ENCODE measurements at regions not wholly inside any gene's neighbourhood (a gene's known extent, or its start where the extent isn't known, plus 50 kb on each side); places are given as distances from the start of the nearest gene placed in this dataset.

DNA sequence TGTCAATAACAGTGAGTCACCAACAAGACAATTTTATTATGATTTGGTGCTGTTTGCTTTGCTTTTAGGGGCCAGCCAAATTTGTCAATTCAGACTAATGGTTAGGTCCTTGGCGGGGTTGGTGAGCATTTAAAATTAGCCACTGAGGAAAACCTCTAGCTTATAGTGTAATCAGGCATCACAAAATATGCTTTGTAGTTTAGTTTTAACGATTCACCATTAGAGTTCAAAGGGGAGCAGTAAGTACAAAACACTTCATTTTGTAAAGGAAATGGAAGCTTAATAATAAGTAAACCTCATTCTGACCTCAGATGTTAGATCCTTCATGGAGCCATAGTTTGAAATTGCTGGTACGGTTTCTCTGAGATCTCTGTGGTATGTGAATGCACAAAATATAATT is 218.4 kb upstream of the GOLIM4 start:
- no peaks in the 10 kb centered on the region for H3K27me3 ChIP-seq
- TF ChIP-seq, protein P1, sequence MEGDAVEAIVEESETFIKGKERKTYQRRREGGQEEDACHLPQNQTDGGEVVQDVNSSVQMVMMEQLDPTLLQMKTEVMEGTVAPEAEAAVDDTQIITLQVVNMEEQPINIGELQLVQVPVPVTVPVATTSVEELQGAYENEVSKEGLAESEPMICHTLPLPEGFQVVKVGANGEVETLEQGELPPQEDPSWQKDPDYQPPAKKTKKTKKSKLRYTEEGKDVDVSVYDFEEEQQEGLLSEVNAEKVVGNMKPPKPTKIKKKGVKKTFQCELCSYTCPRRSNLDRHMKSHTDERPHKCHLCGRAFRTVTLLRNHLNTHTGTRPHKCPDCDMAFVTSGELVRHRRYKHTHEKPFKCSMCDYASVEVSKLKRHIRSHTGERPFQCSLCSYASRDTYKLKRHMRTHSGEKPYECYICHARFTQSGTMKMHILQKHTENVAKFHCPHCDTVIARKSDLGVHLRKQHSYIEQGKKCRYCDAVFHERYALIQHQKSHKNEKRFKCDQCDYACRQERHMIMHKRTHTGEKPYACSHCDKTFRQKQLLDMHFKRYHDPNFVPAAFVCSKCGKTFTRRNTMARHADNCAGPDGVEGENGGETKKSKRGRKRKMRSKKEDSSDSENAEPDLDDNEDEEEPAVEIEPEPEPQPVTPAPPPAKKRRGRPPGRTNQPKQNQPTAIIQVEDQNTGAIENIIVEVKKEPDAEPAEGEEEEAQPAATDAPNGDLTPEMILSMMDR (IDR thresholded peaks at IDR 0.05): no peak
- H3K36me3 ChIP-seq: no peaks in the 10 kb centered on the region
- no peaks in the 10 kb centered on the region for H3K9me3 ChIP-seq
- H3K4me1 ChIP-seq: no peaks in the 10 kb centered on the region
- DNase-seq (ENCODE audit: low spot score): no peak
- no peak overlapping the region for H3K27ac ChIP-seq
- H3K4me3 ChIP-seq: no peak overlapping the region

DNA sequence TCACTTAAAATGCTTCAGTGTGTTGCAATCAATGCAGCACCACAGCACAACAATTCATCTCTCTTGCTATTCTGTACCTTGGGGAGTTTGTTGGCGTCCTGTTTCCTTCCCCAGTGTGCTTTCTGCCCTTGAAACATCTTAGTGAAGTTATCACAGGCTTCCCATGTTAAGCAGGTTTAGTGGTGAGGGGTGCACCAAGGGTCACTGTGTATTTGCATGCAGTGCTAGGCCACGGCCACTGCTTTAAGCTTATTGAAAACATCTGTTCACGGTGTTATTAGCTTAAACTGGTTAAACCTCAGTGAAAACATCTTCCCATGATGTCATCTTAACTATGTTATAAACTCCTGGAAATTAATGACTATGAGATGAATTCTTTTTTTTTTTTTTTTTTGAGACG is 217.3 kb upstream of the GOLIM4 start:
- Histone ChIP-seq H3K4me1 (no peaks in the 10 kb centered on the region), H3K27me3 (no peaks in the 10 kb centered on the region), H3K4me3 (no peak overlapping the region), H3K36me3 (no peaks in the 10 kb centered on the region), H3K9me3 (no peaks in the 10 kb centered on the region), H3K27ac (no peak overlapping the region)
- TF ChIP-seq, protein P1 (IDR thresholded peaks at IDR 0.05): no peak
- DNase-seq (ENCODE audit: low spot score): no peak

DNA sequence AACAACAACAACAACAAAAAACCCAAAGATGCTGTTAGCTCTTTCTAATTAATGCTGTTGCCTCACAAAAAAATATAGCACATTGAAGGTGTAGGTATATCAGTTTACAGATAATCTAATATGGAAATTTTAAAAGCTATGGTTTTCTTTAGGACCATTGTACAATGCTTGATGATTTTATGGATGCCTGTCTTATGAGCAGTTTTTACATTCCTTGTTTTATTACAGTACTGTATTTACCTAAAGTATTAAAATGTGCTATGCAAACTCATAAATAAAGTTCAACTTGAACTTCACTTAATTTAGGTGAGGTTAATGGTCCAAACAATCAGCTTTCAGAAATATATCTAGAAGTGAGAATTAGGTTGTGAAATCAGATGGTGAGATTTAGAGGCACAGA is 212.2 kb upstream of the GOLIM4 start:
- Histone ChIP-seq H3K4me3 (no peak overlapping the region), H3K4me1 (no peaks in the 10 kb centered on the region), H3K9me3 (peaks cover 0 to 6% of the 10 kb centered on the region in 2 donors), H3K27me3 (no peaks in the 10 kb centered on the region), H3K27ac (no peak overlapping the region), H3K36me3 (no peaks in the 10 kb centered on the region)
- no peak for DNase-seq (ENCODE audit: low spot score)
- TF ChIP-seq, protein P1 (IDR thresholded peaks at IDR 0.05): no peak

DNA sequence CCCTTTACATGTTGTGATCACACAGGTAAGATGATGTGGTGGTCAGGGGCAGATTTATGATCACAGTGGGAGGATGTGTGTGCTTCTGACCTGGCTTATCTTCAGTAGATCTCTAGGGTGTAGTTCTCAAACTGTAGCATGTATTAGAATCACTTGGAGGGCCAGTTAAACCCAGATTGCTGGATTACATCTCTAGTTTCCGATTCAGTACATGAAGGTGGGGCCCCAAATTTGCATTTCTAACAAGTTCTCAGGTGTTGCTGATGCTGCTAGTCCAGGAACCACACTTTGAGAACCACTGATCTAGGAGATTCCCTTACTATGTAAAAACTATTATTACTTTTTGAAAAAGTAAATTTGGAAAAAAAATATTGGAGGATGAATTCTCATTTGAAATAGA is 199.3 kb upstream of the GOLIM4 start:
- TF ChIP-seq, protein P1 (IDR thresholded peaks at IDR 0.05): no peak
- no peaks in the 10 kb centered on the region for H3K36me3 ChIP-seq
- no peak overlapping the region for H3K27ac ChIP-seq
- no peak for DNase-seq (ENCODE audit: low spot score)
- no peaks in the 10 kb centered on the region for H3K27me3 ChIP-seq
- H3K4me1 ChIP-seq: no peaks in the 10 kb centered on the region
- no peaks in the 10 kb centered on the region for H3K9me3 ChIP-seq
- H3K4me3 ChIP-seq: no peak overlapping the region

DNA sequence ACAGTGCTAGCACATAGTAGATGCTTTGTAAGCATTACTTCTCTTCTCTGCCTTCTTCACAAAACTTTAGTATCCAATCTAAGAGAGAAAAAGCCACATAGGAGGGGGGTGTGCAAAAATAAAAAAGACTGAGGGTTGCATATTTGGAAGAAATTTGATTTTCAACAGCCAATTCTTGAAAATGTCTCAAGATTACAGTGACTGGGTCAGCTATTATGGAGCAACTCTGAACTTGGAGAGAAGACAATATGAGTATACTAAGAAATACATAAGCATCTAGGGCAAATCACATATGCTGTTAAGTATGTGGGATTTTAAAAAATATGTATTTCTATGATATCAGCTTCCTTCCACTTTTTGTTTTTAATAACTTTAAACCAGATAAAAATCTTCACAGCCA is 196.6 kb upstream of the GOLIM4 start:
- no peak for DNase-seq (ENCODE audit: low spot score)
- Histone ChIP-seq H3K4me3 (no peak overlapping the region), H3K4me1 (no peaks in the 10 kb centered on the region), H3K27ac (no peak overlapping the region), H3K27me3 (no peaks in the 10 kb centered on the region), H3K9me3 (no peaks in the 10 kb centered on the region), H3K36me3 (no peaks in the 10 kb centered on the region)
- TF ChIP-seq, protein P1 (IDR thresholded peaks at IDR 0.05): no peak

DNA sequence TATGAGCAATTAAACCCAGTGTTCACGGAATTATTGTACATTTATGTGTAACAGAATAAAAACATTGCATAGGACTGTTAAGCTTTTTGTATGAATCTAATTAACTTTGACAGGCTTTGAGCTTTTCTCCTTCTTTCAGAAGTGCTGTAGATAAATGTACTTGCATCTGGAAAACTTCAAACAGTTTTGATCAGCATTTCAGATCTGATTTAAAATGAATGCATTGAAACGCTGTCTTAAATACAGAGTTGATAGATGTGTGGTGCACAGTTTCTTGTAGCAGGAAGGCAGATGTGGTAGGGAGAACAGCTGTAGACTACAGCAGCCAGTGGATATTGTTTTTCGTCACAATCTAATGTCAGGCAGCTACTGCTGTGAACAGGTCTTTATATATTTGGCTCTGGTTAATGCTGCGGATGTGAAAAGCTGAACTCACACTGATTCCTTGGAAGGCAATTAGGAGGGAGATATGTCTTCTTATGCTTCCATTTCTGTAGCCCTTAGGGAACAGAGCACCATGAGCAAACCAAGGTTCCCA is 193.8 kb upstream of the GOLIM4 start:
- TF ChIP-seq, protein P1 (IDR thresholded peaks at IDR 0.05): no peak
- Histone ChIP-seq H3K36me3 (no peaks in the 10 kb centered on the region), H3K27me3 (no peaks in the 10 kb centered on the region), H3K27ac (no peak overlapping the region), H3K9me3 (no peaks in the 10 kb centered on the region), H3K4me3 (no peak overlapping the region), H3K4me1 (no peaks in the 10 kb centered on the region)
- DNase-seq (ENCODE audit: low spot score): no peak

Measured in right atrium auricular region (tissue), 2 donors.